HepG2 (cell line): ENCODE measurements at regions not wholly inside any gene's neighbourhood (a gene's known extent, or its start where the extent isn't known, plus 50 kb on each side); places are given as distances from the start of the nearest gene placed in this dataset.
A peak's percentile ranks its signal among the peaks of the same experiment; 100 is the strongest.

Source experiments
- ATAC-seq: fragments of 200-7000 bp; cut with Tn5 transposase; 3 replicates; pipeline ENCODE4 v1.9.1; 2020; ENCODE audit warnings: mild to moderate bottlenecking, moderate library complexity
- BruUV-seq: library from RNA; stranded (reverse); fragments of 400-500 nt; replicated peaks from 2 replicates; lab custom pipeline; 2021; lab: Mats Ljungman, UMichigan
- CTCF ChIA-PET: fragments of 300-600 bp; formaldehyde crosslinking; extraction: SDS; loops from one replicate; lab custom pipeline; 2021; ENCODE audit warnings: low total read pairs, inconsistent platforms, low intra/inter-chr PET ratio; lab: Yijun Ruan, JAX
- POLR2A ChIA-PET: fragments of 350-600 bp; sonication (Branson Sonifier 250); formaldehyde crosslinking; loops from one replicate; lab custom pipeline; 2020; ENCODE audit warnings: antibody characterized with exemption, inconsistent platforms; lab: Yijun Ruan, JAX
- DNase-seq: peaks from one replicate; pipeline ENCODE4 v3.0.0-alpha.2; 2015; ENCODE audit warnings: low spot score
- FAIRE-seq: peaks from 3 replicates; lab custom pipeline; 2011; peaks lifted over from hg19 to GRCh38; lab: Jason Lieb, UNC
- H2AFZ ChIP-seq: one replicate; pipeline ENCODE4 v1.6.1; 2011; ENCODE audit warnings: low read length, inconsistent platforms
- H3K27ac ChIP-seq: fragments of 300-600 bp; 3 replicates; pipeline ENCODE4 v1.8.0; 2011; ENCODE audit warnings: mixed run types, mild to moderate bottlenecking, mixed read lengths, low read length, inconsistent platforms; ENCODE audit not compliant: insufficient read depth; ENCODE audit errors: extremely low read length
- H3K27me3 ChIP-seq, 2 experiments: fragments of 200-600 bp in 1 of 2; 2 replicates in 1 of 2; 3 replicates in 1 of 2; pipeline versions ENCODE4 v1.6.0 to v1.8.0; 2011; ENCODE audit warnings: low read length in 2 of 2, mild to moderate bottlenecking in 2 of 2, moderate library complexity in 2 of 2, inconsistent platforms in 1 of 2; ENCODE audit not compliant: insufficient read depth in 2 of 2, control insufficient read depth in 1 of 2
- H3K36me3 ChIP-seq, 2 experiments: fragments of 200-600 bp in 1 of 2; replicated peaks in 1 of 2; 2 replicates in 1 of 2; 3 replicates in 1 of 2; pipeline versions ENCODE4 v1.5.1 to v1.8.0; 2011; ENCODE audit warnings: low read length in 2 of 2, inconsistent platforms in 1 of 2; ENCODE audit not compliant: insufficient read depth in 2 of 2, control insufficient read depth in 1 of 2
- H3K4me1 ChIP-seq: 2 replicates; pipeline ENCODE4 v1.5.1; 2012; ENCODE audit warnings: low read length, inconsistent platforms; ENCODE audit not compliant: insufficient read depth
- H3K4me2 ChIP-seq: 2 replicates; pipeline ENCODE4 v1.6.0; 2011; ENCODE audit warnings: low read depth, low read length, inconsistent platforms
- H3K4me3 ChIP-seq, 3 experiments: fragments of 200-600 bp in 1 of 3; sonication (generic), shearing (Covaris generic) in 1 of 3; replicated peaks in 1 of 3; 2 replicates each; pipeline ENCODE4 v1.5.1; 2011 to 2016; ENCODE audit warnings: low read length in 3 of 3, inconsistent platforms in 2 of 3, low read depth in 2 of 3, mild to moderate bottlenecking in 2 of 3, control low read depth in 1 of 3, mixed read lengths in 1 of 3; ENCODE audit not compliant: insufficient read depth in 1 of 3
- H3K79me2 ChIP-seq: one replicate; pipeline ENCODE4 v1.6.1; 2011; ENCODE audit warnings: low read length, inconsistent platforms; ENCODE audit not compliant: insufficient read depth
- H3K9ac ChIP-seq: 2 replicates; pipeline ENCODE4 v1.6.0; 2011; ENCODE audit warnings: mild to moderate bottlenecking, low read depth, low read length, inconsistent platforms; ENCODE audit not compliant: insufficient read depth
- H3K9me3 ChIP-seq: 2 replicates; pipeline ENCODE4 v1.5.1; 2012; ENCODE audit warnings: mild to moderate bottlenecking, low read length
- H4K20me1 ChIP-seq: 2 replicates; pipeline ENCODE4 v1.6.0; 2011; ENCODE audit warnings: inconsistent platforms, mild to moderate bottlenecking, low read length, moderate library complexity; ENCODE audit not compliant: insufficient read depth
- ATF7 ChIP-seq, 2 experiments: fragments of 450-650 bp in 1 of 2; sonication (generic) in 1 of 2; formaldehyde crosslinking in 1 of 2; IDR thresholded peaks; 2 replicates each; pipeline versions ENCODE4 v1.4.0 to v1.6.1; 2016 to 2020; ENCODE audit warnings: antibody characterized with exemption in 1 of 2, mild to moderate bottlenecking in 1 of 2, missing genetic modification reagents in 1 of 2
- CTCF ChIP-seq: sonication (generic); formaldehyde crosslinking; IDR thresholded peaks from 2 replicates; pipeline ENCODE4 v1.5.0; 2020; ENCODE audit warnings: mild to moderate bottlenecking, missing genetic modification reagents, moderate library complexity
- GABPA ChIP-seq, 2 experiments: IDR thresholded peaks; 2 replicates each; pipeline ENCODE4 v1.6.1; 2011 to 2016; ENCODE audit warnings: low read depth in 2 of 2, low read length in 1 of 2, missing biosample characterization in 1 of 2, missing genetic modification characterization in 1 of 2
- NFIC ChIP-seq: IDR thresholded peaks from 2 replicates; pipeline ENCODE4 v1.6.1; 2012; ENCODE audit warnings: mild to moderate bottlenecking, low read length, inconsistent platforms
- SSRP1 ChIP-seq: IDR thresholded peaks from 2 replicates; pipeline ENCODE4 v1.6.1; 2016; ENCODE audit warnings: control low read depth
- ZNF263 ChIP-seq: sonication (generic); formaldehyde crosslinking; IDR thresholded peaks from 2 replicates; pipeline ENCODE4 v1.4.0; 2020; ENCODE audit warnings: missing genetic modification reagents
- ZNF430 ChIP-seq: sonication (generic); formaldehyde crosslinking; IDR thresholded peaks from 2 replicates; pipeline ENCODE4 v1.9.0; 2021; ENCODE audit warnings: mild to moderate bottlenecking, missing genetic modification reagents
- WGBS: methylation state at CpG from one replicate; pipeline ENCODE4 v1.1.6; 2017; ENCODE audit warnings: low lambda C conversion rate; 5-methylcytosine and 5-hydroxymethylcytosine counted together
- in situ Hi-C: cut with HindIII; loops from 2 replicates; pipeline ENCODE4 v1.10.0; 2017; ENCODE audit warnings: low pct_unique_long_range_greater_than_20kb; ENCODE audit not compliant: extremely low pct_ligation_motif_present
- intact Hi-C: fragments of 100-400 bp; cut with micrococcal nuclease; formaldehyde crosslinking; loops from one replicate; pipeline ENCODE4 v1.10.0; 2022; ENCODE audit not compliant: unreplicated experiment

GRCh38 chr2:122167515-122167914 is 412.1 kb downstream of the TSN start (continued):
- TF ChIP-seq NFIC (no peak), ZNF430 (CRISPR knock-in tag) (no peak)

DNA sequence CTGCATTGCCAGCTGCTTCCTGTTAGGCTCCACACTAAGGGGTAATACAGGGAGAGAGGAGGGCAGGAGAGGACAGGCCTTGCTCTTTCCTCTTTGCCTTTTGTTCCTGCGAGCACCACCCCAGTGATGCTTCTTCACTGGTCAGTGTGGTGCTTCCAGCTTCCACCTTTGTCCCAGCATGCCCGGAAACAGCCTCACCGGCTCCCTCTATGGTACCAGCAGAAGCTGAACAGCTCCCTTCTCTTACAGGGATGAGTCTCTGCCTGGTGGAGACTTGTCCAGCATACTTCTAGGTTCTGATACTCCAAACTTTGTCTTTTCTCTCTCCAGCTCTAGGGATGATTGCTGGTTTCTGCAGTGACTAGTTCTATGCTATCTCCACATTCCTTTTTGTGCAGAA is 413.3 kb downstream of the TSN start:
- in situ Hi-C loops: no loop called here
- POLR2A ChIA-PET: no interaction called here
- intact Hi-C loops: no loop called here
- ATAC-seq (peak; percentile 71), DNase-seq (no peak), FAIRE-seq (no peak)
- no peak overlapping the region for H3K9ac ChIP-seq
- WGBS: 15% methylated on average over 3 of the region's 3 CpGs
- H3K9me3 ChIP-seq: no peaks in the 10 kb centered on the region
- no TSS peak for BruUV-seq
- no peaks in the 10 kb centered on the region for H3K79me2 ChIP-seq
- H3K36me3 ChIP-seq: no peaks in the 10 kb centered on the region
- no peaks in the 10 kb centered on the region for H3K4me1 ChIP-seq
- TF ChIP-seq GABPA (IDR thresholded peaks at IDR 0.05; ENCODE audit: low read depth, low read length): no peak
- TF ChIP-seq GABPA (CRISPR knock-in tag; IDR thresholded peaks at IDR 0.05; ENCODE audit: low read depth): peak; percentile 56; the same call in 1 of the 2 replicates
- no peak for TF ChIP-seq ZNF263 (CRISPR knock-in tag)
- TF ChIP-seq CTCF (CRISPR knock-in tag): 0 out of 2 replicates have a peak, but pooled peaks have one; percentile 14
- peaks cover 0 to 7% of the 10 kb centered on the region in 2 experiments; a peak in 1 of 5 replicates for H3K27me3 ChIP-seq
- no peak overlapping the region for H3K27ac ChIP-seq
- CTCF ChIA-PET: no interaction called here
- H4K20me1 ChIP-seq: no peaks in the 10 kb centered on the region
- H3K4me3 ChIP-seq: no peak overlapping the region
- H2AFZ ChIP-seq: no peak overlapping the region
- H3K4me2 ChIP-seq: no peak overlapping the region

DNA sequence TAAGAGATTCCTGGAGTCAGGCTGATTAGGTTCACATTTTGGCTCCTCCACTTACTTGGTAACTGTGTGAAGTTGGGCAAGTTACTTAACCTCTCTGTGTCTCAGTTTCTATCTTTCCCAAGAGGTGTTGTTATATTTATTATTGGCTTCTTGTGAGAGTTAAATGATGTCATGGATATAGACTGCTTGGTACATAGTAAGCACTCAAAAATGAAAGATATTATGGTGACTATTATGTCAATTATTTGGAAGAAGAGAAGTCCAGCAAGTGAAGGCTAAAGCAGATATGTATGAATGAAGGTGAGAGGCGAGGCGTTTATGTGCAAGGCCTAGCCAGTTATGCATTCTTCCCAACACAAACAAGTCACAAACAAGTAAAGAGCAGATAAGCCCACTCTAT is 417.4 kb downstream of the TSN start:
- H3K27me3 ChIP-seq: no peaks in the 10 kb centered on the region; a peak in 2 of 5 replicates
- no peak for FAIRE-seq
- no peaks in the 10 kb centered on the region for H3K4me1 ChIP-seq
- TF ChIP-seq SSRP1 (no peak), ATF7 (IDR thresholded peaks at IDR 0.05) (peak; percentile 80), ATF7 (CRISPR knock-in tag; IDR thresholded peaks at IDR 0.05) (no peak)
- TF ChIP-seq, all 625 proteins: peak for 1
- CTCF ChIA-PET: no interaction called here
- in situ Hi-C loops (no loop called here), intact Hi-C loops (no loop called here)
- ATAC-seq (no peak), DNase-seq (no peak)
- H2AFZ ChIP-seq: no peak overlapping the region
- BruUV-seq: no TSS peak
- H3K4me2 ChIP-seq: no peak overlapping the region
- POLR2A ChIA-PET: no interaction called here
- H3K79me2 ChIP-seq: no peaks in the 10 kb centered on the region
- no peaks in the 10 kb centered on the region for H4K20me1 ChIP-seq
- no peak overlapping the region for H3K9ac ChIP-seq
- no peak overlapping the region for H3K4me3 ChIP-seq
- H3K36me3 ChIP-seq: no peaks in the 10 kb centered on the region
- no peaks in the 10 kb centered on the region for H3K9me3 ChIP-seq
- 0% methylated on average over 2 of the region's 2 CpGs for WGBS
- no peak overlapping the region for H3K27ac ChIP-seq
